PFSK-1 (cell line): ENCODE measurements at regions not wholly inside any gene's neighbourhood (a gene's known extent, or its start where the extent isn't known, plus 50 kb on each side); places are given as distances from the start of the nearest gene placed in this dataset.

ENCODE experiments used
- FOXP2 ChIP-seq: optimal IDR thresholded peaks from 2 replicates; pipeline ENCODE3; 2011; ENCODE audit warnings: borderline replicate concordance, control low read depth, inconsistent platforms; ENCODE audit not compliant: insufficient read depth; ENCODE audit errors: extremely low read length, extremely low read depth
- POLR2AphosphoS5 ChIP-seq: IDR thresholded peaks from 2 replicates; pipeline ENCODE4 v1.6.1; 2012; ENCODE audit warnings: low read depth, mild to moderate bottlenecking, control low read depth, low read length, moderate library complexity
- SIN3A ChIP-seq: IDR thresholded peaks from 2 replicates; pipeline ENCODE4 v1.6.1; 2012; ENCODE audit warnings: mild to moderate bottlenecking, low read length, moderate library complexity, borderline replicate concordance; ENCODE audit not compliant: insufficient read depth
- TAF1 ChIP-seq: IDR thresholded peaks from 2 replicates; pipeline ENCODE4 v1.6.1; 2012; ENCODE audit warnings: low read length, control low read depth, borderline replicate concordance; ENCODE audit not compliant: insufficient read depth
- TF ChIP-seq, protein P1 (sequence below), 2 experiments: IDR thresholded peaks; 2 replicates each; pipeline versions ENCODE4 v1.6.1 to v1.8.0; 2011 to 2012; ENCODE audit warnings: low read depth in 2 of 2, low read length in 2 of 2, control low read depth in 1 of 2, inconsistent platforms in 1 of 2, mild to moderate bottlenecking in 1 of 2, moderate library complexity in 1 of 2; ENCODE audit not compliant: insufficient read depth in 1 of 2

DNA sequence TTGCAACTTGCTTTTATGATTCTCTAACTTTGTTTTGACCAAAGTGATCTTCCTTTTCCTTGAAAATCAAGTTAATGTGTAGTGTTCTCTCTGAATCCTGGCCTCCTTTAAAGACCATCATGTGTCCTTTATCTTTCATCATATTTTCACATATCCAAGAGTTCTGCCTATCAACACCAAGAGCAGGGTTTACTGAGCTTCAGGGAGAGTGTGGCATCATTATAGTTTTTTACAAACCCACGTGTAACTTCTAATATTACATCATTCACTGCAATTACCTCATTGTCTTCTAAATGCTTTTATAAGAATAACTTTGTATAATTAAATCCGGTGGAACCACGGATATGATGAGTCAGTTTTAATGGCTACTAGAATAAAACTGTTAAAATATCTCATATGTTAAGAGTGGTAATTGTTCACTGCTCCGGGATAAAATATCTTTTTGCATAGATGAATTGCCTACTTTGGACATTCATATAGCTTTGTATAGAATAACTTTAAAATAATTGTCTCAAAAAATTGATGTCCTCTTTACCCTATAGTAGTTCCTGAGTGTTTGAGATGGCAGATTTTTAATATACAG, 248.8 kb upstream of the GRM7 start:
- TF ChIP-seq FOXP2 = no peak
- no peak for TF ChIP-seq TAF1
- TF ChIP-seq, protein P1, sequence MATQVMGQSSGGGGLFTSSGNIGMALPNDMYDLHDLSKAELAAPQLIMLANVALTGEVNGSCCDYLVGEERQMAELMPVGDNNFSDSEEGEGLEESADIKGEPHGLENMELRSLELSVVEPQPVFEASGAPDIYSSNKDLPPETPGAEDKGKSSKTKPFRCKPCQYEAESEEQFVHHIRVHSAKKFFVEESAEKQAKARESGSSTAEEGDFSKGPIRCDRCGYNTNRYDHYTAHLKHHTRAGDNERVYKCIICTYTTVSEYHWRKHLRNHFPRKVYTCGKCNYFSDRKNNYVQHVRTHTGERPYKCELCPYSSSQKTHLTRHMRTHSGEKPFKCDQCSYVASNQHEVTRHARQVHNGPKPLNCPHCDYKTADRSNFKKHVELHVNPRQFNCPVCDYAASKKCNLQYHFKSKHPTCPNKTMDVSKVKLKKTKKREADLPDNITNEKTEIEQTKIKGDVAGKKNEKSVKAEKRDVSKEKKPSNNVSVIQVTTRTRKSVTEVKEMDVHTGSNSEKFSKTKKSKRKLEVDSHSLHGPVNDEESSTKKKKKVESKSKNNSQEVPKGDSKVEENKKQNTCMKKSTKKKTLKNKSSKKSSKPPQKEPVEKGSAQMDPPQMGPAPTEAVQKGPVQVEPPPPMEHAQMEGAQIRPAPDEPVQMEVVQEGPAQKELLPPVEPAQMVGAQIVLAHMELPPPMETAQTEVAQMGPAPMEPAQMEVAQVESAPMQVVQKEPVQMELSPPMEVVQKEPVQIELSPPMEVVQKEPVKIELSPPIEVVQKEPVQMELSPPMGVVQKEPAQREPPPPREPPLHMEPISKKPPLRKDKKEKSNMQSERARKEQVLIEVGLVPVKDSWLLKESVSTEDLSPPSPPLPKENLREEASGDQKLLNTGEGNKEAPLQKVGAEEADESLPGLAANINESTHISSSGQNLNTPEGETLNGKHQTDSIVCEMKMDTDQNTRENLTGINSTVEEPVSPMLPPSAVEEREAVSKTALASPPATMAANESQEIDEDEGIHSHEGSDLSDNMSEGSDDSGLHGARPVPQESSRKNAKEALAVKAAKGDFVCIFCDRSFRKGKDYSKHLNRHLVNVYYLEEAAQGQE (IDR thresholded peaks at IDR 0.05; ENCODE audit: insufficient read depth in 1 of 2, low read depth in 2 of 2, low read length in 2 of 2) = no peak

GRCh38 chr3:6622260-6622659, 238.7 kb upstream of the GRM7 start:
- TF ChIP-seq, protein P1 (IDR thresholded peaks at IDR 0.05; ENCODE audit: insufficient read depth in 1 of 2, low read depth in 2 of 2, low read length in 2 of 2) = no peak
- TF ChIP-seq FOXP2 = no peak
- no peak for TF ChIP-seq TAF1
- TF ChIP-seq SIN3A = no peak
- no peak for TF ChIP-seq POLR2AphosphoS5

DNA sequence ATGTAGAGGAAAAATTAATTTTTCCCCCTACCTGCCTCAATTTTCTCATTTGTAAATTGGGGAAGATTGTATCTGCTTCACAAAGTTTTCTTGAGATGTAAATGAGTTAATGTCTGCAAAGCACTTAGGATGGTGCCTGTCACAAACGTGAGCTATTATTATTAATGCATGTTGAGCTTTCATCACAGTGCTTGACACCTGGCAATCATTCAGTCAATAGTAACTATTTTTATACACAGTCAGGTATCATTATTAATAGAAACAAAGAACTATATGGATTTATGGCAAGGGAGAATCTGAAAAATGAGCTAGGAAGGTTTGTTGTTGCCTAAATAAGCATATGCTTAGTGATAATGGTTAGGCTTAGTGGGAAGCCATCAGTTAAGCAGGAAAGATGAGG, 238.2 kb upstream of the GRM7 start:
- TF ChIP-seq SIN3A = no peak
- TF ChIP-seq TAF1 = no peak
- TF ChIP-seq, protein P1 (IDR thresholded peaks at IDR 0.05; ENCODE audit: insufficient read depth in 1 of 2, low read depth in 2 of 2, low read length in 2 of 2) = no peak
- TF ChIP-seq FOXP2 = no peak
- no peak for TF ChIP-seq POLR2AphosphoS5

DNA sequence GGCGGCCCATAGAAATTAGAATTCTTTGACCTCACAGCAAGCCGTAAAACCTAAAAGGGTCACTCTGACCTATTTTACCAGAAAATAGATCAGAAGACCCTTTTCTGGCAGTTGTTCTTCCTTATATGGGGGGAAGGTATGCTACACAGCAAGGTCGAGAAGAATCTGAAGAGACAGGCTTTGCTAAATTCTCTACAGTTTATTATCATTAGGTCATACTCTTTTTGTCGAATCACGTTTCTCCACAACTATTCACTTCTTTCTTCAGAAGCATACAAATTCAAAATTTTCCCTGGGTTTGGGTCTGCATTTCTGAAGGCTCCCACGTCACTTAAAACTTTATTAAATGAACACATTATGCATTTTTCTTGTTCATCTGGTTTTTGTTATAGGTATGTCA, 229.5 kb upstream of the GRM7 start:
- TF ChIP-seq FOXP2 = no peak
- TF ChIP-seq, protein P1 (IDR thresholded peaks at IDR 0.05; ENCODE audit: insufficient read depth in 1 of 2, low read depth in 2 of 2, low read length in 2 of 2) = no peak
- TF ChIP-seq TAF1 = no peak
- TF ChIP-seq SIN3A = no peak
- TF ChIP-seq POLR2AphosphoS5 = no peak

- TF ChIP-seq POLR2AphosphoS5 = no peak
- TF ChIP-seq FOXP2 = no peak
- no peak for TF ChIP-seq SIN3A
- no peak for TF ChIP-seq TAF1
- TF ChIP-seq, protein P1 (IDR thresholded peaks at IDR 0.05; ENCODE audit: insufficient read depth in 1 of 2, low read depth in 2 of 2, low read length in 2 of 2) = no peak
Measured at GRCh38 chr3:6640907-6641306, 220.0 kb upstream of the GRM7 start.
